ENCODE measurements at regions not wholly inside any gene's neighbourhood (a gene's known extent, or its start where the extent isn't known, plus 50 kb on each side); places are given as distances from the start of the nearest gene placed in this dataset.

DNA sequence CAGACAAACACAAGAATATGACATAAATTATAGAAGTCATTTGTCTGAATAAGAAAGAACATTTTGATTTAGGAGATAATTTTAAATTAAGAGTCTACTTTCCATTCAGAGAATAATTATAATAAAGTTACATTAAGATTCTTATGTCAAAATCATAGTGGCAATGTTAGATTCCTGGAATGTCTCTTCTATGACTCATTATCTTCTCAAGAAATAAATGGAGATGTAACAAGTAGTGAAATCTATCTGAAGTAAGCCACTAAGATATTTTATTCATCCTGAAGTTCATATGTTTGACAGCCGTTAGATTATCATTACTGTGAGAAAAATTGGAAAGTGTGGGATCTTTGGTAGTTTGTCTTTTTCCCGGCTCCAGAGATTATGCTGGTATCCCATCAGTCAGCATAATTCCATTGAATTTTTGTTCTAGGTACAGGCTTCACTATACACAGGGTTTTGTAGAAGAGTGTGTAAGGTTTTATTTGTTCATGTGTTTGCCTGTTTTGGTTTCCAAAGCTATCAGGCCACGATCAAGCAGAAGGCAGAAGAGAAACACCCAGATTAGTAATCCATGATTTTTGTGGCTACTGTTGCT lies 1246.6 kb upstream of the LRRTM1 start:
- no peak for DNase-seq

DNA sequence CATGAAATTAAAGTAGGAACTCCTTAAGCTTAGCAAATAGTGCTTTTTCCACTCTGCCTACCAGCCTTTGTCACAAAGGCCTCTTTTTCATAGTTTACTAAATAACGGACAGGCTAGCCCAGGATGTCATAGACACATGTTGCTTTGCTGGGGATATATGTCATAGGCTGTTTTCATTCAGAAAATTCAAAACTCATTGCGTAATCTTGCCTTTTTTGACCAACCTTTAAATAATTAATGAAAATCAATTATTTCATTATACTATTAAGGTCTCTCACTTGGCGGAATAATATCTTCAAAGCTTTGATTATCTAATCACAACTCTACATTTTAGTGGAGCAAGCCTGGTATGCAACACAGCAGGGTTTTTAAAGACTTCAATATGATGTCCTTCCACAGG lies 1245.7 kb upstream of the LRRTM1 start:
- DNase-seq: no peak

DNA sequence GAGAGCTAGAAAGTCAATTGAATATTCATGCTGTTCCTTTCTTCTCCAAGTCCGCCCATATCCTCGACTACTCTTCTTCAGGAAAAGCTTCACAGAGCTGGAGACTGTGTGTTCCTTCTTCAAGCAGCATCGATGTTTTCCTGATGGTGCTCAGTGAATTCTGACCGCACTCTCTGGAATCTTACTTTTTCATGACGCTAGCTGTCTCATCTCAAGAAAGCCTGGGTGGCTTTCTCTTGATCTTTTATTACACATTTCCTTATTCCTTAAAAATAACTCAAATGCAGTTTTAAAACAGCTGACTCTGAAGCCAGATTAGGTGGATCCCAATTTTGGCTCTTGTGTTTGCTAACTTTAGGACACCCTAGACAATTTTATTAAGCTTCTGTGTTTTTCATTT lies 1245.1 kb upstream of the LRRTM1 start:
- DNase-seq: no peak

DNA sequence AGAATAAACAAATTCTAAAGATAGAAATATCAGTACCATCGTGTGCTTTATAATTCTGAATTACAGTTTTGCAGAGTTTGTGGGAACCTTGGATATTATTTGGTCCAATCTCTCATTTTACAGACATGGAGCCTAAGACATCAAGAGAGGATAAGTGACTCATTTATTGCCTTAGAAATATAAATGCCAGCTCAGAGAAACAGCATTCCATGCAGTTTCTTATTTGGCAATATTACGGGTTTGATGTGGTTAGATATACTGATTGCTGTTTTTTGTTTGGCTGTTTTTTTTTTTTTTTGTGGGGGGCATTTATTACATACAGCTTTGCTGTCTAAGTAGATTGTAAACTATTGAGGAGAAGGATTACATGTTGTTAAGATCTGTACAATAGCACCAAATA lies 1241.1 kb upstream of the LRRTM1 start:
- DNase-seq: no peak

DNA sequence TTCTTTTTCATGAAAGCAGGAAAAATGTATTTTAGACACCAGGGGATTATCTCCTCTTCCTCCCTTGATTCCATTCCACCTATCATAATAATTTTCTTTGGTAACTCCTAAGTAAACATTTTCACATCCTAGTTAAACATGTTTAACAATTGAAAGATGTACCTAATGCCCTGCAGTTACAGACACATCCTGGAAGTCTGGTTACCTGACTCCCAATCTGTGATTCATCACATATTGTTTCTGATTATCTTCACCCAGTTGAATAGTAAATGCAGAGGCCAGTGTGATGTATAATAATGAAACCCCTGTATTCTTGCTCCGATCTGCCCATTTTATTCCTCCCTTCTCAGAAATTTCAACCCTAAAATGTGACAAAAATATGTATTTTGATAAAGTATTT lies 1237.6 kb upstream of the LRRTM1 start:
- DNase-seq: no peak

DNA sequence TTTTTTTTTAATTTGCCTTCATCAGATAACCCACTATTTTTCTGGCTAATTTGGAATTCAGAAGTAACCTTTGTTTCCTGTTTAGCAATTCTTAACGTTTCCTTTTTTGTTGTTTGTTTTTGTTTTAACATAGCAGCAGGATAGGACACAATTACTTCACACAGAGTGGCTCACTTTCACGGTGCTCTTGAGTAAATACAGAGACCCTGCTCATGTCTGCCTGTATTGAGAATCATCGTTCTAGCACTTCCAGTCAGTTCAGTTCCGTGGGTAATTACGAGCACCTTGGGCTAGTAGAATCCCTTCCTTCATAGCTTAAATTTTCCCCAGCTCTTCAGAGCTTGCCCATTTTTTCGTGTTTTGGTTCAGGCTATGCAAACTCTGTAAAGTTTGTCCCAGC lies 1225.4 kb upstream of the LRRTM1 start:
- no peak for DNase-seq

DNA sequence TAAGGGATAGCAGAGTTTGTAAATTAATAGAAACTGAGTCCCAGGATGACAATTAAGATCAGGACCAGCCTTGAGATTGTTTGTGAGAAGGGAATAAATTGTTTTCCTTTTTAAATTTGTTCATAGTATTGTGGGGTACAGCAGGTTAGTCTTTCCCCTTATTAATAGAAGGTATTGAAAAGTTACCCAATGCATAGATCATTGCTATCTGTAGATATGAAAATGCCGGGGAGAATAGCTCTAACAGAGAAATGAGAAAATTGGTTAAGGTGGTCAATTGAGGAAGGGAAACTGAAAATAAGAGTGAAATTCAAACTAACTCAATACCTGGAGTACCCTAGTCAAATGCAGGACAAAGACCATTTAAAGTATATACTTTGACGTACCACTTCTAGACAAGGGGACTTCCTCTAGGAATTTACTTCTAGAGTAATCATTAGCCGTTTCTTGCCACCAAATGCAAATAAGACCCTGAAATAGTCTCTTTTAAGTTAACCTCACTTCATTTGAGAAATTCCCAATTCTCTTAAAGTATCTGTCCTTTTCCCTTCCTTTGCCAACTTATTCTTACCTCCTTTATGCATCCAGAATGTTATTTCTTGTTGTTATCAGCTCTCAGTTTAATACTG lies 1224.4 kb upstream of the LRRTM1 start:
- DNase-seq: no peak

DNA sequence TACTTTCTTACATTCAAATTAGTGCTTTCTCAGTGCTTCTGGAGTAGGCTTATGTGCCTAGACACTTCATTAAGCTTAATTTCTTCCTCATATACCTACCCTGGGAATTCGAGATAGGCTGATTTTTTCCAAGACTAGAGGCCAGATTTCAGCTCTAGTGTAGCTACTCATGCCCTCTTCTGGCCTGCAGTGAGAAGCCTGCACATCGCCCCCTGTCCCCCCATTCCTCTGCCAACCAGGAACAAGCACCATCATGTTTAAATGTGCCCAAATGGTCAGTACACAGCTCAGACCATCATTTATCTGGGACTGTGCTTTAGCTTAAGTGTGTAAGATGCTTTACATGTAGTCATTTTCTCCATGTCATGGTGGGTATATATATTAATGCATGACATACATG lies 1218.8 kb upstream of the LRRTM1 start:
- no peak for DNase-seq

DNA sequence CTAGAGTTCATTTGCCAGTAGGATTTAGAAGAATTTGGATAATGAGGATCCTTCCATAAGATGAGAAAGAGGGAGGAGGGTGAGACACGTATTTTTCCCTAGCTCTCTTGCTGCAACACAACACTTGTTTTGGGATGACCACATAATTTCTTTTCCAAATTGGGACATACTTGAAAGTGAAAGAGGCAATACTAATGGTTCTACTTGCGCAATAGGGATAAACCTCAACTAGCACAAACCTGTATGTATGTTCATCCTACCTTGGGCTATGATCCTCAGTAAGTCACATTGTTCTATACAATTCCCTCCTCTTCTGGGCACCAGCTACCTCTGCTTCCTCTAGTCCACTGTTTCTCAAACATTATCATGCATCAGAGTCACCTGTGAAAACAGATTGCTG lies 1208.8 kb upstream of the LRRTM1 start:
- no peak for DNase-seq

DNA sequence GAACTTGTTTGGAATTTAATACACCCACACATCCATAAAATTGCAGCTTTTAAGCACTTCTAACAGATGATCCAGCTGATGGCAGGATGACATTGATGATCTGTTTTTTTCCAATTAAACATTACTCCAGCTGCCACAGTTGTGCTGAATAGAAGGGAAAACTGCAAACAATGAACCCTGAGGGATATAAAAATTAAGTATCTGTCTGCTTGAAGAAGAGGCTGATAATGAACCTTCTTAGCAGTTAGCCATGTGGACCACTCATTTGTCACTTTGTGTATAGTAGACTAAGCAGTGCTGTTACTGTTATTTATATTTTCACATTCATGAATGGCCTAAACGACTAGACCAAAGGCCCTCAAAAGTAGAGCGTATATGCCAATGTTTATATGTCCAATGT lies 1201.0 kb upstream of the LRRTM1 start:
- DNase-seq: no peak

DNA sequence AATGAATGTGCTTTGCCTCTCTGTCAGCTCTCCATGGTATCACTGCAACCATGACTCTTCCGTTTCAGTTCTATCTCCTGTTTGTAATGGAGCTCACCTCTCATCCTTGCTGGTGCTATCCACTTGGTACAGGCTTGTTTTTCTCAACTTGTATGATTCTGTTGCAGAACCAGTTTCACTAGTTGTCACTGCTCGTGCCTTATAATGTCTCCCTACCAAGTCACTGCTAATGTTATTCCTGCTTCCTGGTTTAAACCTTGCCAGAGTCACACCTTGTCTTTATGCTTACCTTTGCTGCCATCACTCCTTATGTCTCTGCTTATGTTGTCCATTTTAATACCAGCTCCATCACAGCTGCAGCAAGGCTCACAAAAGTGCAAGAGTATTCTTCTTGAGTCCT lies 1191.0 kb upstream of the LRRTM1 start:
- DNase-seq: no peak

DNA sequence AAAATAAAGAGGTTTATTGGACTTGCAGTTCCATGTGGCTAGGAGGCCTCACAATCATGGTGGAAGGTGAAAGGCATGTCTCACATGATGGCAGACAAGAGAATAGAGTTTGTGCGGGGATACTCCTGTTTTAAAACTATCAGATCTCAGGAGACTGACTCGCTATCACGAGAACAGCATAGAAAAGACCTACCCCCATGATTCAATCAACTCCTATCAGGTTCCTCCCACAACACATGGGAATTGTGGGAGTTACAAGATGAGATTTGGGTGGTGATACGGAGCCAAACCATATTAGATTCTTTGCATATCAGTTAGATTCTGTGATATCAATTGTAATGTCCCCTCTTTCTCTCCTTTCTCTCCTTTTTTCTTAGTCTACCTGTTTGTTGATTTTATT lies 1178.7 kb upstream of the LRRTM1 start:
- no peak for DNase-seq

DNA sequence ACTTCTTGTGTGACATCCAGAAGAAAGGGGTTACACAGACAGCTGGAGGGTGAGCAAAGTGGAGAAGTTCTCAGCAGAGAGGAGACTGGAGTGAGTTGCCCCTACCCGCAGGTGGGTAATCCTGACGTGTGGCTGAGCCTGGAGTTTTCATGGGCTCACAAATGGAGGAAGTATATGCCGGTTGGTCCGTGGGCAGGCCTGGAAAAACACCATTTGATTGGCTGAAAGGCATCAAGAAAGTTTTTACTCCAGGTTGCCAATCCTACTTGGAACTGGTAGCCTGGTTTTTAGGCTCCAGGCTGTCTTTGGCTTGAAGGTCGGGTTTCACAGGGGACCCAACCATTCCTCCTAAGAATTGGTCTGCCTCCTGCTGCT lies 1177.4 kb upstream of the LRRTM1 start:
- DNase-seq: no peak

DNA sequence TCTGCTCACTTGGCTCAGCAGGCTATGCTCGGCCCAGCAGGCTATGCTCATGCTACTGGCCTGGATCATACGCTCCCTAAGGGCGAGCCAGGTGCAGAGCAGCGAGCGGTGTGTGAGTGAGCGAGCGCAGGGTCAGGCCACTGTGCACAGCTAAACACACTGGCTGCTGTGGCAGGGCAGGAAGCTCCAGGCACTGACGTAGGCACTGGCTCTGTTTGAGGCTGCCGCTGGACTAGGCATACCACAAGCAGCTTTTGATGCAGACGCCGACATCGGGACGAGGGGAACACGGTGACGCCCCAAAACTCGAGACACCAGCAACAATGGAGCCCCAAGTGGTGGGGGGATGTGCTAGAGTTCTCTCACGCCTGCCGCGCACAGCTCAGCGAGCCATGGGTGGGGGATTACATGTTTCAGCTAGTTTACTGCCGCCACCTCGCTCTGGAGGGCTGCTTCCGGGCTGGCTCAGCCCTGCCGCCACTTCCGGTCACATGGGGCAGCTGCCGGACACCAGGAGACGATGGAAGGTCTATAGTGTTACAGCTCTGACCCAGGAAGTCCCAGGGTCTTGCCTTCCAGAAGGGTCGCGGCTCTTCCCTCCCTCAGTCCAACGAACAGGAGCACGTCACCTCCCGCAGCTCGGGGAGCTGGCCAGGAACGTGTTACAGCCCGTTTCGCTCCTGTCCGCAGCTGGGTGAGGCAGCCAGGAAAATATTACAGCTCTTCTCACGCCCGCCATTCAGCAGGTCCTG lies 1176.9 kb upstream of the LRRTM1 start:
- no peak for DNase-seq

DNA sequence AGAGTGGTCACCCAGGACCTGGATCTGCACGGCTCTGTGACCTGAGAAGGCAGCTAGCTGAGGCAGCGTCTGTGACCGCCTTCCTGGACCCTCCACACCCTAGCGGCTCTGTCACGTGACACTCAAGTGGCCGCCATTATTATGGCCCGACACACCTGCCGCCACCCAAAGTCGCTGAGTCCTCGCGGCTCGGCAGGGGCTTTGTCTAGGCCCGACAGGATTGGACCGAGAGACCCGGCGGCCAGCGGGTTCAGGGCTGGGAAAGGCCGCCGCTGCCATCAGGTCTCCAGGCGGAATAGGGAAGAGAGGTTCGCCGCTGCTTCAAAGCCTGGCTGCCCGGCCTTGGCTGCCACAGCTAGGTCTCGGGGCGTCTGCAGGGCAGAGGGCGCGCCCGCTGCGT lies 1162.5 kb upstream of the LRRTM1 start:
- no peak for DNase-seq

DNA sequence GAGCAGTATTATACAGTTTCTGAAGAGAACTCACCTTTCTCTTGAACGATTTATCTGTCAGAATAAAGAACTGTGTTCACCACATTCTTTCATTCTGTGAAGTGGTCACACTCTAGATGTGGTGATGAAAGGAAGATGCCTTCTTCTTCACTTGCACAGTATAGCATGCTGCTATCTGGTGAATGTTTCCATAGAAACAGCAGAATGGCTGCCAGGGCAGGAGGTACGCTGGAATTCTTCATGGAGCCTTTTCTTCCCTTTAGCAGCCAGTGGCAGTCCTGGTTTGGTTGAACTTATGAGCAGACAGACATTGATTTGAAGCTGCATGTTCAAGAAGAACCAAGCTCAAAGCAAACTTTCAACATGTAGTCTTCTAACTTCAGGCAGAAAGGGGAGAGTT lies 1157.9 kb upstream of the LRRTM1 start:
- DNase-seq: no peak

DNA sequence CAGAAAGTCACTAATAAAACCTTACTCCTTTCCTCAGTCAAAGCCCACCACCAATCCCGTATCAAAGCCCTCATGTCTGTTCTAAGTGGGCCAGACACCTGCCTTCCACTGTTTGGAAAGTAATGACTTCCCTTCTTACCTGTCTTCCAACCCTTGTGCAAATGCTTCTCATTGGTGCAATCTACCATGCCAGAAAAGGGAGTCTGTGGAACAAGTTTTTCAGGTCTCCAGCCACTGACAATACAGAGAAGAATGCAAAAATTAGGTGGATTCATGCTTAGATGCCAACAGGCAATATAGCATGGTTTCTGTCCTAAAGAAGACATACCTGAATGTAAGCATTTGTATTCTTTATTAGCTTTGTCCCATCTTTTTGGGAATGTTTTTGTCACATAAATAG lies 1140.6 kb upstream of the LRRTM1 start:
- no peak for DNase-seq

DNA sequence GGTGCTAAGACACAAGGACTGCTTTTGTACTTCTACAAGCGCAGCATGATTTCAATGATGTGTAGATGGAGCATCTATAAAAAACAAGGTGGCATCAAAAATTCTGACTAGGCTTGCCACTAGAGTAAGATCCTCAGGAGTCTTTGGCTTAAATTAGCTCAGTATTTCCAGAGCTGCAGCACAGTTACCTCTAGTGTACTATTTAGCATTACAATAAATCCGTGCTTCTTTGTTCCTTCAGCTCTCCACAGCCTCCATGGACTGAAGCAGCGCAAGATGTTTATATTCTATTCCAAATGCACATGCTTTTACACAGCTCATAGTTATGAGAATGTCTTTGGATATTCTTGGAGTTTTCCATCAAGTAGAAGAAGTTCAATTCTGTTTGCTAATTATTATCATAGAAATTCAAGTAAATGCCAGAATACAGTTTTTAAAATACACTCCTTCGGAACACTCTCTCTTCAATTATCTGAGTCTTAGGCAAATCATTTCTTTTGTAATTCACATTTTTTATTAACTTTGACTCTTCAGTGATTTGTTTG lies 1133.0 kb upstream of the LRRTM1 start:
- DNase-seq: no peak

DNA sequence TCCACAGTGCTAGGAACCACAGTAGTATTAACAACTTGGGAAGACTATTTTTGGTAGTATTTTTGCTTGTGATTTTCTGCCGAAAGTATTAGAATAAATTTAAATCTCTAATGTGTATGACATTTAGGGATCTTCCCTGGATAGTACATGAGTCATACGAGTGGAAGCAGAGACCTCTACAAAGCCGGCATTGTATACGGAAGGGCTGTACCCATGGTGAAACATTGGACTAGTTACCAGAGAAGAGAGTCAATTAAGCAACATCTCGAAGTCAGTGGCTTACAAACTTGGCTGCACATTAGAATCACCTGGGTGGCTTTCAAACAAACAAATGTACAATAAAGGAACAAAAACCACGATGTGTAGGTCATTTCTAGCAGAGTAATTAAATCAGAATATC lies 1131.7 kb upstream of the LRRTM1 start:
- no peak for DNase-seq

DNA sequence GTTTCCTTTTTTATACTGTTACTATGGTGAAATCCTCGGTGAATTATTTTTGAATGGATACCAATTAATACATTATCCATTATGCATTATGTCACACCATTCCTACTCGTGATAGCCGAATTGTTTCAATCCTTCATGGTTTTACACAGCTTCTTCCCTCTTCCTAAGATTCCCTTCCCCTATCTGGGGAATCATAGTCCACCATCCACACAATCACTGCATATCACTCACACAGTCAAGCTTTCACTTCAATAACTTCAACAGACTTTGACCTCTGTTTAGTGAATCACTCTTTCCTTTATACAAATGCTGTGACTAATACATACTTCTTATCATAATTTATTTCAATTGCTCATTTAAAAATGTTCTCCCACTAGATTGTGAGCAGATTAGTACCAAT lies 1108.1 kb upstream of the LRRTM1 start:
- DNase-seq: no peak

DNA sequence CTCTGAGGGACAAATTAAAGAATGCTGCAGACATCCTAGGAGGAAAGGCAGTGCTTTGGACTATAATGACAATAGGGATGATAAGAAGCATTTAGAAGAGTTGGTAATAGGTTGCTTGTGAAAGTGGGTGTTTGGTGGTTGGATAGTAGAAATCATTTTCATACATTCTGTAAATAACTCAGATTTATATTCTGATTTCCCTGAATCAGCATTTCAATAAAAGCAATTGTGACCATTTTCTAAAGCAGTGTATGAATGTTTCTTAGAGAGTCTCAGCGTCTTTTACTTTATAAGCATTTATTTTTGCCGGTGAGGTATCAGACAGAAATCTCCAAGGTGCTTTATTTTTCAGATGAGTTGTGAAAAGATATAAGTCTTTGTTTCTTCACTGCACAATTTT lies 1099.0 kb upstream of the LRRTM1 start:
- no peak for DNase-seq

DNA sequence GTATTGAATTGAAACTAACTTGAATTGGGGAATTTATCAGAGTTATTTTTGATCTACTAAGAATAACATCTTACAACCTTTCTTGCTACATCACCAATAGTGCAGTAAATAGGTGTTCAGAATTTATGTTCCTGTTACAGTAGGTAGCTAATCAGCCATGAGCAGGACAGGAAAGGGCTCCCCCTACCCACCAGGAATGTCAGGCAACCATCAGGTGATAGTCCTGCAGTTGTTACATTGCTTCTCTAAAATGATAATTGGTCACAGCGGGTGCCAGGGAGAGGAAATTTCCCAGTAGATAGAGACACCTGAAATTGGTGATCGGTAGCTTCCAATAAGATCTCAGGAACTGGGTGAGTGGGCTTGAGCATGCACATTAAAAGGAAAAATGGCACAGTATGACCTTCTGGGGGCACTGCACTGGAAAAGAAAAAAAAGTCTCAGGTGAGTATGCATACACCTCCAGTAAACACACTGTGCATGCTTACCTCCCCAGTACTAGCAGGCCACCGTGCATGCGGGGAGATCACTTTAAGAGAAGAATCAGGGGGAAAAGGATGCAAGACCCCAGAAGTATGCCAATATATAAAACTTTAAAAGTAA lies 1092.0 kb upstream of the LRRTM1 start:
- no peak for DNase-seq

DNA sequence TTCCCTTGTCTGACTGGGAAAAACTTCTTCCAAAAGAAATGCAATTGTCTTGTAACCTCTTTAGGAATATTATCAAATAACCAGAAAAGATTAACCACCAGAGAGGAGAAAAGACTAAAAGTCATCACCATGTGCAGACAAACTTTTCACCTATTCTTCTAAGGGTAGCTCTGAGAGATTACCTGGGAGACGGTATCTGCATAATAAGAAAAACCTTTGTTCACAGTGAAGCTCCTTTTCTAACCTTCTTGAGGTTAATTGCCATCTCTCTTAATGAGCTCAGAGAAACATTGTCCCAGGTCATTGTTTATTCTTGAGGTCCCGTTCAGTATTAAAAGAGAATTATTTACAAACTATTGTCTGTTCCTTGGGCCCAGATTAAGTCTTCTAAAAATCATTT lies 1091.2 kb upstream of the LRRTM1 start:
- DNase-seq: no peak

DNA sequence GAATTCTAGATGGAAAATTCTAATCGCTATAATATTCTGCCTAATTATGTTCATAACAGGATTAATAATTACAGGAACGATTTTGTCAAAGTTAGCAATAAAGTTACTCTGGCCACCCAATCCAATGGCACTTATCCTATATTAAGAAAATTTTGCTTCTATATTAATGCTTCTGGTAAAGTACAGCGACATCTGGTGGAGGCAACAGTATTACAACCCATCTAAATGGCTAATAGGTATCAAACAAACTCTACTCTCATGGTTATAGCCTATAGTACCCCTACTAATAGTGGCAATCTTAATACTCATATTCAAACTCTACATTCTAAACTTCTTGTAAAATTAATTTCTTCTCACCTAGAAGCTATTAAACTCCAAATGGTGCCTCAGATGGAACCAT lies 1084.7 kb upstream of the LRRTM1 start:
- no peak for DNase-seq

Data from SHP77 (cell line).